Fibroblast of skin of back (primary cell): ENCODE measurements at regions not wholly inside any gene's neighbourhood (a gene's known extent, or its start where the extent isn't known, plus 50 kb on each side); places are given as distances from the start of the nearest gene placed in this dataset.
"Not testable (repeated sequence)": the region's sequence is repeated elsewhere in the genome, so short reads cannot be mapped to it uniquely, and the experiment has no call there.

Experiments
- DNase-seq: peaks from one replicate; pipeline ENCODE4 v3.0.0-alpha.2; 2013

DNA sequence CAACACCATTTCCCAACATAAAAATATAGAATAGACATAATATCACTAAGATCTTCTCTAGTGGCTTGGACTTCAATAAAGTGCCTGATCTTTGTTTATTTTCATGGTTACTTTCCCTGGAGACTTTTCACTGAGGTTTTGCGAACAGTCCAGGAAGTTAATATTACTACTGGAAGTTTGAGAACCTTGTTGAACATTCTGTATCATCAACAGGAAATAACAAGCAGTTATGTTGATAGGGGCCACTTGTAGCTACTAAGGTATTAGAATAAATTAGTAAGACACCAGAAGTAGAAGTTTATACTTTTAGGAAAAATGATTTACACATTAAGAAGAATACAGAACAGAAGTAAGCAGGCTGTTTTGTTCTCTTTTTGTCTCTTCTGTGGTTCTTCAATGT lies 180.2 kb downstream of the TFAP2B start:
- no peak for DNase-seq

DNA sequence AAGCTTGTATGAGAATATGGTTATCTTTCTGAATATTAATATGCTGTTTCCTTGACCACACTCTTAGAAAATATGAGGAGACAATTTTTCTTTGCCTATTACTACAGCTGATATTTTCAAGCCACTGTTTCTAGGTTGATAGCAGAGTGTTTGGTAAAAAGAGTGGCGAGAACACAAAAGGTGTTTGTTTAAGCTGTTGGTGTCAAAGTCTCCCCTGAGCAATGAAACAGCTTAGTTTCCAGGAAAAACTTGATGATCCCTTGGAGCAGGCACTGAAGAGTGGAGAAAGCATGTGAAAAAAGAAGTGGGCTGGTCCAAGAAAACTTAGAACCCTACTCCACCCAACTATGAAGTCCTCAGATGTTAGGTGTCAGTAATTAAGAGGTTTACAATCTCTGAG lies 182.7 kb downstream of the TFAP2B start:
- DNase-seq, result no peak

DNA sequence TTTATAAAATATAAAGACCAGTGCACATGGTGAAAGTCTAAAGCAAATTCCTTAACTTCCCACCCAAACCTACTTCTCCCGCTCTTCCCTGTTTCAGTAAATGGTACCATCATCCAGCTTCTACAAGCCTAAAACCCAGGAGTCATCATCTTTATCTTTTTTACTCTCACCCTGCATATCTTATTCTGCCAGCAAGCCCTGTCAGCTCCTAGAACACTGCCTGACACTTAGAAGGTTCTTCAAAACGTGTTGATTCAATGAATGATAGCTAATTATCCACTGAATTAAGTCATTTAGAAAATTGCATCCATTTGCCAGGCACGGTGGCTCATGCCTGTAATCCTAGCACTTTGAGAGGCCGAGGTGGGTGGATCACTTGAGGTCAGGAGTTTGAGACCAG lies 185.7 kb downstream of the TFAP2B start:
- DNase-seq, result no peak

DNA sequence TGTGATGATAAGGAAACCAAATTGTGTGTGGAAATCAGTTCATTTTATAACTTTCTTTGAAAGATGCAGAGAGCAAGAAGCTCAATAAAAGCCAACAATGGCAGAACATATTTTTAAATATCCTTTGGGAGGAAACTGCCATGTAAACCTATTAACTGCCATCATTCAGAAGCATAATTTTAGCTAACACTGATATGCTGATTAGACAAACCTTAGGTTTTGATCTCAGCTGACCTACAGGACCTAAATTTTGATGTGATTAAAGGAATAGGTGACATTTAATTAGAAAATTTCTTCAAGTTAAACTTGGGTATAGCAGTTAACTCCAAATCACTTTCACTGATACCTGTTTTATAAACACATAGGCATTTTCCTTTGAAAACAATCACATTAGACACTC lies 187.1 kb downstream of the TFAP2B start:
- DNase-seq, result no peak

DNA sequence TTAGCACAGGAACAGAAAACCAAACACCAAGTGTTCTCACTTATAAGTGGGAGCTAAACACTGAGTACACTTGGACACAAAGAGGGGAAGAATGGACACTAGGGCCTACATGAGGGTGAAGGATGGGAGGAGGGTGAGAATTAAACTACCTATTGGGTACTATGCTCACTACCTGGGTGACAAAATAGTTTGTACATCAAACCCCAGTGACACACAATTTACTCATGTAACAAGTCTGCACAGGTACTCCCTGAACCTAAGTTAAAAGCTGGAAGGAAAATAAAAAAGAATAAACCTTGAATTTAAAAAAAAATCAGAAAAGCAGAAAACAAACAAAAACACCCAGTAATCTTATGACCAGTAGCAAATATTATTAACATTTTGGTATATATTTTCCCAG lies 188.6 kb downstream of the TFAP2B start:
- no peak for DNase-seq

DNA sequence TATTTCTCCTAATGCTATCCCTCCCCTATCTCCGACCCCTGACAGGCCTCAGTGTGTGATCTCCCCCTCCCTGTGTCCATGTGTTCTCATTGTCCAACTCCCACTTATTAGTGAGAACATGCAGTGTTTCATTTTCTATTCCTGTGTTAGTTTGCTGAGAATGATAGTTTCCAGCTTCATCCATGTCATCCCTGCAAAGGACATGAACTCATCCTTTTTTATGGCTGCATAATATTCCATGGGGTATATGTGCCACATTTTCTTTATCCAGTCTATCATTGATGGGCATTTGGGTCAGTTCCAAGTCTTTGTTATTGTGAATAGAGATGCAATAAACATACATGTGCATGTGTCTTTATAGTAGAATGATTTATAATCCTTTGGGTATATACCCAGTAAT lies 190.0 kb downstream of the TFAP2B start:
- DNase-seq, result not testable (repeated sequence)

DNA sequence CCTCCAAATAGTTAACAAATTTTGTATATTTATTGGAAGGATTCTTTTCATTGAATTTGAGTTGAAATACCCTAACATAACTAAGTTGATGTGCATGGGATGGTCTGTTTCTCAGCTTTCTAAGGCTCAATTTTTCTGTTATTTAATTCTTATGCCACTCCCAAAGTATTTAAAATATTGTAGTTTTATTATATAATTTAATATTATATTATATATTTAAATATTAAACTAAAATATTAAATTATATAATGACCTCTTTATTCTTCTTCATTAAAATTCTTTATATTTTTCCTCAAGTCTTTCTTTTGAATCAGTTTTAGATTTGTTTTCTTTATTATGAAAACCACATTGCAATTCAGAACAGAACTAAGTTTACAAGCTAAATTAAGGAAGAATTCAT lies 194.7 kb downstream of the TFAP2B start:
- DNase-seq, result no peak

DNA sequence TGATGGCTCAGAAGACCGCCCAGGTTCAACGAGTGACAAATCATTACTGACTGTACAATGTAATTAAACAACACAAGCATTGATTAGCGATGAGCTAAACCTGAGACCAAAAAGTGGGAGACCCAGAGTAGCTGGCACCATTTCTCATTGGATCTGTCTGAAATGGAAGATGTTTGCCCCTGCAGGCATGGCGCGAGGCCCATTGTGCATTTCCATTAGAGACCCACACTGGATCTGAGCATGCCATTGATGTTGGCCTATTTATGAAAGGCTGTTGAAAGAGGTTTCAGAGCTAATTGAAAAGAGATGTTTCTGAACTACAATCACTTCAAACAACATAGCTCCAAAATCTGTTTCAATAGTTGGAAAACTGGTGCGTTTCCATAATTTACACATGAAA lies 196.7 kb downstream of the TFAP2B start:
- DNase-seq, result no peak

DNA sequence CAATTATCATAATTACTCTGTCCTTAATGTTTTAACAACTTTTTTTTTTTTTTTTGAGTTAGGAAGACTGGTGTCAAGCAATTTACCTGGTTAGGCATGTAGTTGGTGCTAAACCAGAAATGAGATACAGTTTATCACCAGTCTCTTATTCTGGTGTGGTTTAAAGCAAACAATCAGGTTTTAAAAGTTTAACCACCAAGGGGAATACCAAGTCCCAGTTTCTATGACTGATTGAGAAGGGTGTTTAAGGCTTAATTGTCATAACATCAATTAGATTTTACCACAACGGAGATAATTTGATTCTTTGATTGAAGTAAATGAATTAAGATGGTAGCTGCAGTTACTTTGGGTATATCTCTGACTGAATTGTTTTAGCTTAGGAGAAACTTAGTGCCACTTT lies 197.8 kb downstream of the TFAP2B start:
- DNase-seq, result no peak

DNA sequence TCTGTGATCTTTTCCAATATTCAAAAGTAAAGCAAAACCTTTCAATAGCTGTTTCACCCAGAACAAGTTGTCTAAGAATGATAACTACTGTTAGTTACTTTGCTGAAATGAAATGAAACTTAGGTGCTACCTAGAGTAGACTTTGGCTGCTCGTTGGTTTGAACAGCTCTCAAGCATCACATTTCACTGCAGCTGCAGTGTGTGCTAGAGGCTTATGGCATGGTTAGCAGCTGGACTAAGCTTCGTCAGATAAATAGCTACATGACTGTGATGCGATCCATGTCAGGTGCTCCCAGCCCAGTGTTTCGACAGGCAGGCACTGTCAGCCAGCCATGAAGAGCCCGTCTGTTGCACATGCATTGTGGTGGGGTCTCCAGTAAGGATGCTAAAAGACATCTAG lies 201.1 kb downstream of the TFAP2B start:
- no peak for DNase-seq

DNA sequence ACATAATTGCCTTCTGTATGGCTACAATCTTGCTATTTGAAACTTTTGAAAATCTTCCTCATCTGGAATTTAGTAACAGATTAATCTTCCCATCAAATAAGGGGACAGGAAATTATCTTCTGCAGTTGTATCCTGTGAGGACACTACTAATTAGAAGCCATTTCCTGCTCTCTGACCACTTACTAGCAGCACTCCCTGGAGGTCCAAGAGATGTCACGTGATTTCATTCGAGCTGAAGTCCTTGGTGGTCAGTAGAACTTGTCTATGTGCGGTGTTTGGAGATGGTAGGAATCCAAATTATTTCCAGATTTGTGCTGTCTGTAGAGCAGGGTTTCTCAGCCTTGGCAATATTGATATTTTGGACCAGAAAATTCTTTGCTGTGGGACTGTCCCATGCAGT lies 202.5 kb downstream of the TFAP2B start:
- DNase-seq, result peak; percentile 32

DNA sequence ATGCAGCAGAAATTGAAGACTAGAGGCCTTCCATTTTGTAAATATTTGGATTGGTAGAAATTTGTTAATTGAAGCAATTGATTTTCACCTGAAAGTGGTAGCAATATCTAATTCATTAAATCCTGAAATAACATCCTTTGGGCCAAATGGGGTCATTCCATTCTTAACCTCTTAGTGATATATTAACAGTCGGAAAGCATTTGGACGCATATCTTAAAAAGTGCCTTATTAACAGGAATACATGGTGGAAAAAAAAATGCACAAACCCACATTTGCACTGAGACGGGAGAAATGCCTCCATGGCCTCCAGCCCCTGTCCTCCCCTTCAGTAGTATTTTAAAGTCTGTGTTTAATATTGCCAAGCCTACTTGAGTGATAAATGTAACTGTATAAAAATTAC lies 205.5 kb downstream of the TFAP2B start:
- DNase-seq, result no peak

DNA sequence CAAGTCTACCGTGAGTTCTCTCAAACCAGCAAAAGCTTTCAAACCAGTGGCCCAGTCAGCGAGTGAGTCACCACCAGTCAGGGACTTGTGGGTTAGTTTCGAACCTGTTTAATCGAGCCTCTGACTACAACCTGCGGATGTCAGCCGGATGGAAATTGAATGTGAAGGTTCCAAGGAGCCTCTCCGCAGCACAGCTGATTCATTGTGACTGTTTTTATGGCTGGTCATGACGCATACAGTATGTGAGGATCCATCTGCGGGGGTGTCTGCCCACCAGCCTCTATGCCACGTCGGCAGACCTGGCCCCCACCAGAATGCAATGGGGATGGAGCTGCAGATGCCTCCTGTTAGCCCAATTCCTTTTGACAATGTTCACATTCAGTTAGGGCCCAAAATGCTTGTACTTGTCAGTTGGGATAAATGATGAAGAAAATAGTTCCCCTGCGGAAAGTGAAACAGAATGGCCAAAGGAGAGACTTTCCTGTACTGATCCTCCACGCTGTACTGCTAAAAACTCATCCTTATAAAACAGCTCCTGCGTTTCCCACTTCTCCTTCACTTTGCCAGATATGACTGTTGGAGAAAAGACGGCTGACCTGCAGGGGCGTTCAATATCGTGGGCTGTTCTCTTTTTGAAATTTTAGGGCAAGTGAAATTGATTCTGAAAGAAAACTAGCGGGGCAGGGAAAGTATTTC lies 206.6 kb downstream of the TFAP2B start:
- peak; percentile 43 for DNase-seq

DNA sequence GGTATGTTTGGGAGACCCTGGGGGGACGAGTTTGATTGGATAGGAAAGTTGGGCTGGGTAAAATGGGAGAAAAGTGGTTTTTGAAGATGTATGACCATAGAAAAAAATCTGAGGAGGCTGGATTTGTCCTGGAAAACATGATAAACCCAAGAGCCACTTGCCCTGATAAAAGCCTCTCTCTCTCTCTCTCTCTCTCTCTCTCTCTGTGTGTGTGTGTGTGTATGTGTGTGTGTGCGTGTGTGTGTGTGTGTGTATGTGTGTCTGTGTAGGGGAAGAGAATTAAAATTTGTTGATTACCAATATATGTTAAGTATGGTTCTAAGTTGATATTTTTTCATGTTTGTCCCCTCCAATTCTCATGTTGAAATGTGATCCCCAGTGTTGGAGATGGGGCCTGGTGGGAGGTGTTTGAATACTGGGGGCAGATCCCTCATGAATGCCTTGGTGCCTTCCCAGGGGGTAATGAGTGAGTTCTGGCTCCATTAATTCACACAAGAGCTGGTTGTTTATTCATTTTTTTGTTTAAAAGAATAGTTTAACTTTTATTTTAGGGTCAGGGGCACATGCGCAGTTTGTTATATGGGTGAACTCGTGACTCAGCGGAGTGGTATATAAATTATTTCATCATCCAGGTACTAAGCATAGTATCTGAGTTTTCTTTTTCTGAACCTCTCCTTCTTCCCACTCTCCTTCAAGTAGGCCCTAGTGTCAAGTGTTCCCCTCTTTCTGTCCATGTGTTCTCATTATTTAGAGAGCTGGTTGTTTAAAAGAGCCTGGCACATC lies 208.8 kb downstream of the TFAP2B start:
- DNase-seq, result no peak

DNA sequence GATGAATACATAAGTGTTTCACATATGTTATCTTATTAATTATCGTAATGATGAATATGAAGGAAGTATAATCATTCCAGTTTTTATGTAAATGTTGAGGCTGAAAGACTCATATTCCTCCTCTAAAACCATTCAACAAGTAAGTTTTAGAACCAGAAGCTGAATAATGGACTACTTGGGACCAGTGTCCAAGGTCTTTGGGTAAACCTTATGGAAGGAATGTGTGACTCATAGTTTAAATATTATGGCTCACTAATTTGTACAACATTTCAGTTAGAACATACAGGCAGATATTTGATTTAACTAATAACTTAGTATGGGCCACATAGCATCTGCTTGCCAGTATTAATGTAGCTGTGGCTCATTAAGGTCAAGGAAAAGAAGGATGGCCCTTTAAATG lies 209.6 kb downstream of the TFAP2B start:
- DNase-seq, result peak; percentile 72

DNA sequence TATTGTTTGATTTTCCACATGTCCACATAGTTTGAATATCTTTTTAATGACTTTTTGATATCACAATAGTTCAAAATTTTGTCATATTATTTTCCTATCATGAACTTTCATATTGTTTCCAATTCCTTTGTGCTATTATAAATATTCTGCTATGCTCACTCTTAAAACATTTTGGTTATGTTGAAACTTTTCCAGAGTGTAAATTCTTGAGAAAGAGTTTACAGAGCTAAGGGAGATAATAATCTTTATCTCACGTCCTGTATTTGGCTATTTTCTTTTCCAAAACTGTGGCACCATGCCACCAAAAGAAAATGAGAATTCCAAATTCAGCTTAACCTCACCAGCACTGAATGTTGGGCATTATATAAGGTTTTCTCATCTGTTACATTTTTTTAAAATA lies 210.9 kb downstream of the TFAP2B start:
- DNase-seq, result peak; percentile 79

DNA sequence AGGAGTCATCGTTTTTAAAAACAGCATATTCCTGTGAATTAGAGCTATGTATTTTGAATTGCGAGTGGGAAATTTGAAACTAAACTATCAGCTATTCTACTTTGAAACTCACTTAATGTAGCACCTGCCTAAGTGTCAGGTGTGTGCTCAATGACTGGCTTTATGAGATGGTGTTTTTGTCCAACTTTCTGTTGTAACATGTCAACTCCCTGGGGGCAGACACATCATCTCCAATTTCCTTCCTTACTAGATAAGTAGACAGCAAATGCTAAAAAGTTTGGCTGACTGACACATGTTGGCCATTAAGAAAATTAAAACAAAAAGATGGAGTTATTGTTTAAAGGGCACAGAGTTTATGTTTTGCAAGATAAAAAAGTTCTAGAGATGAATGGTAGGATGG lies 226.9 kb downstream of the TFAP2B start:
- DNase-seq, result no peak

DNA sequence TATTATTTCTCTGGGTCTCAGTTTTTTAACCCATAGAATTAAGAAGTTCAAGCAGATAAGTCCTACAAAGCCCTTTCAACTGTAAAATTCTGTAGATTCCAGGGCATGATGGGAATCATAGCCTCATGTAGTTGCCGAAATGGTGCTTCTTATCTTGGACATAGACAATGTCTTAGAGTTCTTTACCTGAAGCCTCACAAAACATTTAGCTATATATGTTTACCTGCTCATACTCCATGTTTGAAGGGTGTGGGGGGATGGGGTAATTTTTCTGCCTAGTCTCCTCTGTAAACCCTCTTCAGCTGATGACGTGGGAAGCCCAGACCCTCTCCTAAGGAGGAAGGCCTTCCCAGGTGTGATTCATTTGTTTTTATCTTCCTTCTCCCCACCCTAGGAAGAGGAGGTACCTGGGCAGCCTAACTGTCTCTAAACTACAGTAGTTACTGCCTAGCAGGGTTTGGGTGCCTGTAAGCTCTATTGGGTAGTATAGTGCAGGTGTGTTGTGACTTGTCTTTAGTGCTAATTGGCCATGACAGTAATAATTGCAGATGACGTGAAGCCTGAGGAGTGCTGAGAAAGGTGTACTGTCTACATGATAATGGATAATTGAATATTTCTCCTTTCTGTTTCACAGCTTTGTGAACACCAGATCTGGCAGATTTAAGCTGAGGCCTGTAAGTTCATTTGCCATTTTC lies 230.8 kb downstream of the TFAP2B start:
- no peak for DNase-seq

DNA sequence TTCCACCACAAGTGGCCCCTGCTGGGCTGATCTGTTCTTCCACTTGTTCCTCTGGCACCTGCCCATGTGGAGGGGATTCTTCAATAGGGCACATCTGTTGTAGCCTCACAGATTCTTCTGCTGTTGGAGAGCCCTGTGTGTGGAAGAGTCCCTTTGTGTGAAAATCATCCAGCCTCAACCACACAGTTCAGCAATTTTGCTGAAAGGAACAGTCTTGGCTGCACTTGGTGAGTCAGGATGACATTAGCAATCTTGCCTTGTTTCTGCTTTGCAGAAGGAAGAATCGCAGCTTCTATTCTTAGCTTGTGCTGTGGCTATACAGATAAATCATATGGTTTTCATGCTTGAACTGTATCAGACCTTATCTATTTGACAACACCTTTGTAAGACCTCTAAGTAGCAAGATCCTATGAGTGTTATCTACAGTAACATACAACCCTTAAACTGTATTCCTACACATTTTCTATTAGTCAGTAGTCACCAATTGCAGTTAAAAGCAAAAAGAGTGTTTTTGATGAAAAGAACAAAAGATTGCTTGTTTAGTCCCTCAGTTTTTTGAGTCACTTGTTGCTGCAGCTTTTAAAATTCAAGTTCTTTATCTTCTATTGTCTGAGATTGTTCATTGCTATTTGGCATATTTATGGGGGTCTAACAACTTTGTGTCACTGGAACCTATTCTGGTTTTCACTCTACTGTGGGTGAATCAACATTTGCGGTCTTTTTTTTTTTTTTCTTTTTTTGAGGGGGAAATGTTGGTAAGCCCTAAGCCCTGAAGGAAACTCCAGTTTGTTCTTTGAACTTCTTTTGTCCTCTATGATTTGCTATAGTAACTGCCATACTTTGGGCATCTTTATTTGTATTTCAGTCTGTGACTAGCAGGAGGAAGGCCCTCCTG lies 231.6 kb downstream of the TFAP2B start:
- no peak for DNase-seq

DNA sequence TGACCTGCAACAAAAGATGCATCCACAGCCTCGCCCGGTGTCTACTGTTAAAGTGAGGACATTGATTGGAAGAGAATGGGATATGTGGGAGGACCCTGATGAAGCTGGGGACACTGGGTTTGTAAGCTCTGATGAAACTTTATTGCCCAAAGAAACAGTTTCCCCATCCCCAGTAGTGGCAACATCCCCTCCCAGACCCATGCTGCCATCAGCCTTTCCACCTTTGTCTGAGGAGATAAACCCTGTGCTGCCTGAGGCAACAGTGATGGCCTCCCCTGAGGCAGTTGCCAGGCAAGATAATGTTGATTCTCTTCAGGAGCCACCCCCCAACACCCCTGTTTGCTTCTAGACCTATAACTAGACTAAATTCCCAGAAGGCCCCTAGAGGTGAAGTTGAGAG lies 234.0 kb downstream of the TFAP2B start:
- DNase-seq, result not testable (repeated sequence)

DNA sequence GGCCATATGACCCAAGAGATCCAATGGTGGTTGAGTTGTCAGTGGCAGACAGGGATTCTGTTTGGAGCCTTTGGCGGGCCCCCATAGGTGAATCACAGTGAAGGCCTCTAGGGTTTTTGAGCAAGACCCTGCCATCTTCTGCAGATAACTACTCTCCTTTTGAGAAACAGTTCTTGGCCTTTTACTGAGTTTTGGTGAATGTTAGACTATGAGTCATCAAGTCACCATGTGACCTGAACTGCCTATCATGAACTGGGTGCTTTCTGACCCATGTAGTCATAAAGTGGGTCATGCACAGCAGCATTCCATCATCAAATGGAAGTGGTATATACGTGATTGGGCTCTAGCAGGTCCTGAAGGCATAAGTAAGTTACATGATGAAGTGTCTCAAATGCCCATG lies 236.6 kb downstream of the TFAP2B start:
- DNase-seq, result not testable (repeated sequence)

DNA sequence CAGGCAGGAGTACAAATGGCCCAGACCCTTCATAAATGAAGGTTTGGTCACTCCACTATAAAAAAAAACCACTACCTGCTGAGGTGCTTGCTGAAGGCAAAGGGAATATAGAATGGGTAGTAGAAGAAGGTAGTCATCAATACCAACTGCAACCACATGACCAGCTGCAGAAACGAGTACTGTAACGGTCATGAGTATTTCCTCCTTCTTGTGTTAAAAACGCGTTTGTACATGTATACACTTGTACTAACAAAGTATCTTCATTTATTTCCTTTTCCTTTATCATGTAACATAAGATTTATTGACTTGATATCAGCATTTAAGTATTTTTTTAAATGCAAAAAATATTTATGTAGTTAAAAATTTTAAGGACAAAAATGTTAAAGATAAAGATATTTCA lies 238.6 kb downstream of the TFAP2B start:
- no peak for DNase-seq

DNA sequence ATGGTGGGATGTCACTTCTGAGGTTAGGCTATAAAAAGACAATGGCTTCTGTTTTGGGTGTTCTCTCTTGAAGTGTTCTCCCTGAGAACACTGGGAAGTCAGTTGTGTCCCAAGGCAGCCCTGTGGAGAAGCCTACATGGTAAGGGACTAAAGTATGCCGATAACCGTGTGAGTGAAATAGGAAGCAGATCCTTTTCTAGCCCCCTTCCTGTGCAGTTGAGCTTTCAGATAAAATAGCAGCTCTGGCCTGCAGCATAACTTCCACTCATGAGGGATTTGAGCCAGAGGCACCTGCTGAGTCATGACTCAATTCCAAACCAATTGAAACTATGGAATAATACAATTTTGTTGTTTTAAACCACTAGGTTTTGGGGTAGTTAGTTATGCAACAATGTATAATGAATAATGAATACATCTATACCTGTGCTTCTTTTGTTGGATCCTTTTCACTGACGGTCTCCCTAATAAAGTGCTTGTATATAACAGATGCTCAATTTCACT lies 241.6 kb downstream of the TFAP2B start:
- no peak for DNase-seq
